Epithelial cell of proximal tubule (primary cell): ENCODE measurements at regions not wholly inside any gene's neighbourhood (a gene's known extent, or its start where the extent isn't known, plus 50 kb on each side); places are given as distances from the start of the nearest gene placed in this dataset.
"Not testable (repeated sequence)": the region's sequence is repeated elsewhere in the genome, so short reads cannot be mapped to it uniquely, and the experiment has no call there.

Experiments used
- DNase-seq: peaks from one replicate; pipeline ENCODE4 v3.0.0-alpha.2; 2011; ENCODE audit warnings: low read depth
- H3K4me3 ChIP-seq: 2 replicates; pipeline ENCODE4 v1.5.1; 2011; ENCODE audit warnings: low read depth, mild to moderate bottlenecking, low read length
- TF ChIP-seq, protein P1 (sequence below): conservative IDR thresholded peaks from 2 replicates; pipeline ENCODE4 v1.5.1; 2012; ENCODE audit warnings: low read depth, mild to moderate bottlenecking, low read length

DNA sequence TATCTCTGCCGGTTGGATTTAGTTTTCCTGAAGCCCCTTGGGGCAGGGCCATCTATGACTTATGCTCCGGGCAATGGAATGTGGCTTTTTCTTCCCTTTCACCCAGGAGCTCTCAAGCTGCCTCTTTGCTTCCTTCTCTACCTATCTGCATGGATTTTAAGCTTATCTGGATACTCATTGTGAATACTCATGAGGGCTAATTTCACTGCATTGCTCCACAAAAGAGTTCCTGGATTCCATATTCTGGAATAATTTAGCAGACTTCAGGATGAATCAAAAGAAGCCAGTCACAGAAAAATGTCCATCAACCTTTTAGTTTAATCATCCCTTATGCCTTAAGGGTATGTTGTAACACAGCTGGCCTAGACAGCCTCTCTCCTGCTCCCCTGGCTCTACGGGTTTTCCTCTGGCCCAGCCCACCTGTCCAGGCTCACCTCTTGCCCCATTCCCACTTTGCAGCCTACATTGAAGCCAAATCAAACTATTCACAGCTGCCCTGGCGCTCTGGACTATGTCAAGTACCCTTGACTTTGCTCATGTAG, 122.8 kb upstream of the RMDN2 start:
- DNase-seq: no peak
- no peak overlapping the region for H3K4me3 ChIP-seq
- TF ChIP-seq, protein P1, sequence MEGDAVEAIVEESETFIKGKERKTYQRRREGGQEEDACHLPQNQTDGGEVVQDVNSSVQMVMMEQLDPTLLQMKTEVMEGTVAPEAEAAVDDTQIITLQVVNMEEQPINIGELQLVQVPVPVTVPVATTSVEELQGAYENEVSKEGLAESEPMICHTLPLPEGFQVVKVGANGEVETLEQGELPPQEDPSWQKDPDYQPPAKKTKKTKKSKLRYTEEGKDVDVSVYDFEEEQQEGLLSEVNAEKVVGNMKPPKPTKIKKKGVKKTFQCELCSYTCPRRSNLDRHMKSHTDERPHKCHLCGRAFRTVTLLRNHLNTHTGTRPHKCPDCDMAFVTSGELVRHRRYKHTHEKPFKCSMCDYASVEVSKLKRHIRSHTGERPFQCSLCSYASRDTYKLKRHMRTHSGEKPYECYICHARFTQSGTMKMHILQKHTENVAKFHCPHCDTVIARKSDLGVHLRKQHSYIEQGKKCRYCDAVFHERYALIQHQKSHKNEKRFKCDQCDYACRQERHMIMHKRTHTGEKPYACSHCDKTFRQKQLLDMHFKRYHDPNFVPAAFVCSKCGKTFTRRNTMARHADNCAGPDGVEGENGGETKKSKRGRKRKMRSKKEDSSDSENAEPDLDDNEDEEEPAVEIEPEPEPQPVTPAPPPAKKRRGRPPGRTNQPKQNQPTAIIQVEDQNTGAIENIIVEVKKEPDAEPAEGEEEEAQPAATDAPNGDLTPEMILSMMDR: no peak

DNA sequence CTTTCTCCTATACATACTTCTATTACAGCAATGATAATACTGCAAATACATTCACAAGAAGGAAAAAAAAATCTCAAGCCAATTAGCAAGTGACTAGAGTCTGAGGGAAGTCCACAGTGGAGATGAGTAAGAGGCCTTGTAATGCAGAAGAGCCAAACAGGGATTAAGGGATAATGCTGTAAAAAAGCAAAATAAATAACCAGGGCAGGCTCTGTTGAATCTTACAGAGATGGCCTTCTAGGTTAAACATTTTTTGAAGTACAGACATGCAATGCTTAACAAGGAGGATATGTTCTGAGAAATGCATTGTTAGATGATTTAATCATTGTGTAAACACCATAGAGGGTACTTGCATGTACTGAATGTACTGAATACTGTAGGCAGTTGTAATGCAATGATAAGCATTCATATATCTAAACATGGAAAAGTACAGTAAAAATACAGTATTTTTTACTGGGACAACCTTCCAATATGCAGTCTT, 122.1 kb upstream of the RMDN2 start:
- TF ChIP-seq, protein P1: no peak
- DNase-seq: peak; percentile 47
- no peak overlapping the region for H3K4me3 ChIP-seq

DNA sequence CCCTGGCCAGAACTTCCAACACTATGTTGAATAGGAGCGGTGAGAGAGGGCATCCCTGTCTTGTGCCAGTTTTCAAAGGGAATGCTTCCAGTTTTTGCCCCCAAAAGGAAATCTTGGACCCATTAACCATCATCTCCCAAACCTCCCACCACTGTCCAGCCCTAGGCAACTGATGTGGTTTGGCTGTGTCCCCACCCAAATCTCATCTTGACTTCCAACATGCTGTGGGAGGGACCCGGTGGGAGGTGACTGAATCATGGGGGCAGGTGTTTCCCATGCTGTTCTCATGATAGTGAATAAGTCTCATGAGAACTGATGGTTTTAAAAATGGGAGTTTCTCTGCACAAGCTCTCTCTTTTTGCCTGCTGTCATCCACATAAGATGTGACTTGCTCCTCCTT, 119.1 kb upstream of the RMDN2 start:
- DNase-seq, H3K4me3 ChIP-seq: not testable (repeated sequence)

GRCh38 chr2:37809525-37809924, 115.6 kb upstream of the RMDN2 start:
- H3K4me3 ChIP-seq: no peak overlapping the region
- TF ChIP-seq, protein P1: peak; percentile 66
- no peak for DNase-seq

GRCh38 chr2:37809931-37810570, 115.0 kb upstream of the RMDN2 start:
- H3K4me3 ChIP-seq: no peak overlapping the region
- DNase-seq: no peak
- TF ChIP-seq, protein P1: no peak

GRCh38 chr2:37812414-37812813, 112.7 kb upstream of the RMDN2 start:
- H3K4me3 ChIP-seq: no peak overlapping the region
- no peak for DNase-seq
- TF ChIP-seq, protein P1: peak; percentile 19

DNA sequence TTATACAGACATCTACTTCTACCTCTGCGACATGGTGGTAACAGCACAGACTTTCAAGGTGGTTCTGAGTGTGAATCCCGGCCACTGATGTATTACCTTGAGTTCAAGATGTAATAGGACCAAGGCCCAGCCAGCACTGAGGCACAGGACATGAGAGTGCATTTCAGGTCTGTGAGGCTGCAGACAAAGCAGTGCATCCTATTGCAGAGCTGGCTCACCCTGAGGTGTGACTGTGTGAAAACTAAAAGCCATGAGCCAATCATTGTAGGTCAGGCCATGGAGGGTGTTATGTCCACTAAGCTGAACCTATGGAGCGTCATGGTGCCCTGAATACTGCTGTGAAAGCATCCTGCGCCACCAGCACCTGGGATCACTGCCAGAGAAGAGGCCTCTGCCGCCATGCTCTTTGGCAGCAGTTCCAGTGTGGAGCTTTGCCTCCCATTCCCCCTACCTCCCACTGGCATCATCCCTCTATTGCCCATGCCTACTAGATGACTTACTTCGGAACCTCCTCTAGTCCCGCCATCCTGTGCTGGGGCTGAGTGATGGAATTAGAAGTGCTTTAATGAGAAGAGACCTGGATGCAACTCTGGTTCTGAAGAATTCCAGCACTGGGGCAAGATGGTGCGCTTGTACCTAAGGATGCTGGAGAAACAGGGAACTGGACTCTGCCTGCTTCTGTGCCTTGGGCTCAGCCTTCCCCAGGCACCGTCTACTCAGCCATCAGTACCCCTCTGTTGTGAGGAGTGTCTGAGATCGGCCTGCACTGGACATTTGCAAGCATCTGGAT, 112.0 kb upstream of the RMDN2 start:
- H3K4me3 ChIP-seq: no peak overlapping the region
- DNase-seq: no peak
- TF ChIP-seq, protein P1: no peak
